GM19395 (cell line): ENCODE measurements at regions not wholly inside any gene's neighbourhood (a gene's known extent, or its start where the extent isn't known, plus 50 kb on each side); places are given as distances from the start of the nearest gene placed in this dataset.
"Not testable (repeated sequence)": the region's sequence is repeated elsewhere in the genome, so short reads cannot be mapped to it uniquely, and the experiment has no call there.

Source experiments
- ATAC-seq: cut with Tn5 transposase; IDR thresholded peaks from one replicate; pipeline ENCODE4 v1.9.1; 2021; ENCODE audit warnings: mild to moderate bottlenecking, moderate library complexity; ENCODE audit not compliant: unreplicated experiment

DNA sequence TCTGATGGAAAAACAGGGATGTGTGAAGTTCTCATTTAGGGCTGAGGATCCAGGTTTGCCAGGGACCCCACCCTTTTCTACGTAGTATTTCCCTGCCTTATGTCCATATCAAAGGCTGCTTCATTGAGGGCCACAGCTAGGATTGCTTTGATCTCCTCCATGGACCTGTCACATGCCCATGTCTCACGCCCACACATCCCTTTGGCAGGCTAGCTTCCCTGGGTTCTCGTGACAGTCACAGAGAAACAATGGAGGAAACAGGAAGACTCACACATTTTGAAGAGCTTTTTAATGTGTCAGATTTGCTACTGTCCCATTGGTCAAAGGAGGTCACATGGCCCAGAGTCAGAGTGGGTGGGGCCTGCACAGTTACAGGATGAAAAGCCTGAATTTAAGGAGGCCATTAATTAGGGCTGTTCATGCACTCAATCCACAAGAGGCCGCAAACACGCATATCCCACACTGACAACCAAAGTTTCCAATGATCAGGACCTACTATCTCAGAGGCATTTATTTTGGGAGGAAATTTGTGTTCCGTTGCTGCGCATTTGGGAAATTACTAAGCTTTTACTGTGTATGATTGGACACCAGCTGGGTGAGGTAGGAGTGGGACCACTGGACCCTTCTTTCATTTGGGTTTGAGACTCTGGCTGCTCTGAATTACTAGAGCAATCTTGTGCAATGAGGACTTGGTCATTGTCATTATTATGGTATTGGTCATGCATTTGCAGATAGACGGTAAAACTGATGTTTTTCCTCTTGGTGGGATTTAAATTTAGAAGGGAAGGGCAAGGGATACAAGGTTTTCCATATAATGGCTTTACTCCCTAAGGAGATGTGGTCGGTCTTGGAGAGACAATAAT, 266.2 kb downstream of the KTN1 start:
- no peak for ATAC-seq

DNA sequence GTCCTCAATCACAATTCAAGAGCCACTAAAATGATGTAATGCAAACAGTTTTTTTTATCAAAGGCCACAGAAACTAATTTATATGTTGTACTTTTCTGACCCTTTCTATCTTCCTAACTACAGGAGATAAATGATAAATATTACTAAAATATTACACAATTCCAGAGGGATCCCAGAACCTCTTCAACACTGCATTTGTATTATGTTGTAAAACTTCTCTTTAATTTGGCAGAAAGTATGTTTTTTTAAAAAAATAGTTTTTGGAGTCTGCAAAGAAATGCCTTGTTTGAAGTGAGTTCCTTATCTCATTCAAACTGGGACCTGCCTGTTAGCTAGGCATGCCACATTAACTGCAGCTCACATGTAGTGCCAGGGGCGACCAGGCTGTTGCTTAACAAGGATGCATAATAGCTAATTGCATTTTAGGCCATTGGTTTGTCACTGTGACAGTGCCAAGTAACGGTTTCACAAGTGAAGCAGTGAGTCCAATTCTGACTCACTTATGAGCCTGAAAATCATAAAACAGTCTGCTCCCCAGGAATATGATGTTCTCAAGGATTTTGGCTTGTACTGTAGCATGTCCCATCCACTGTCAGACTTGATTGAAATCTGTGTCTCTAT, 266.9 kb downstream of the KTN1 start:
- no peak for ATAC-seq

DNA sequence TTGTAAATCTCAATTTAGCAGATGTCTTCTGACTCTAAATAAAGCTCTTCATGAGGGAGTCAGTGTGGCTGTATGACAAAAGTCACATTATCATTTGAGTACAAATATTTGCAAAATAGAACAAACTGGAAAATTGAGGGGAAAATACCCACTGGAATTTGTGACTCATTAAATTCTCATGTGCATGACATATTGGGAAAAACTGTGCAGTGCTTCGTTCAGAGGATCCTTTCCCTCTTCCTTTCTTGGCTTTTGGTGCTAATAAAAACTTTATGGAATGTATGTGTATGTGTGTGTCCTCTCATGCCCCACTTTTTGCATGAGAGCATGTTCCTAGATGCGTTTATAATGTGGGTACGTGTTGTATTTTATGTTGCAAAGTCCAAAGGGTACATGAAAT, 267.8 kb downstream of the KTN1 start:
- no peak for ATAC-seq

GRCh38 chr14:55848964-55849363, 269.0 kb downstream of the KTN1 start:
- ATAC-seq: no peak

- no peak for ATAC-seq
Observed at GRCh38 chr14:55849833-55850232, 268.4 kb upstream of the PELI2 start.

GRCh38 chr14:55850825-55851241, 267.4 kb upstream of the PELI2 start:
- ATAC-seq: no peak

DNA sequence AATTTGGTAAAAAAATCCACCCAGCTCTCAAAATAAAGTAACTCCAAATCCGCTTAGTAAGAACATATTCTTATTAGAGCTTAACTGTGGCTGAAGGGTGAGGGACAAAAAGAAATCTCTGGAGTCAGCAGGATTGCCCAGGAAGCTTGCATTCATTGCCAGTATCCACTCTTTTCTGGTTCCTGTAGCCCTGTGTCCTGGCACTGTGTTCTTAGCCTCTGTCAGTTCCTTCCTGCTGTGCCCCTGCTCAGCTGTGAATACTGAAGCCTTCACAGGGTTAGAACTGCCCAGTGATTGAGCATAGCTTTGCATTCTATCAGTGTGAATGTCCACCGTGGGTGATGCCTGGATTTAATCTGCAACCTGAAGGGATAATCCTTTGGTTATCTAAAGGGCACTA, 266.9 kb upstream of the PELI2 start:
- no peak for ATAC-seq

- ATAC-seq: no peak
Observed at GRCh38 chr14:55851961-55852360, 266.2 kb upstream of the PELI2 start.

DNA sequence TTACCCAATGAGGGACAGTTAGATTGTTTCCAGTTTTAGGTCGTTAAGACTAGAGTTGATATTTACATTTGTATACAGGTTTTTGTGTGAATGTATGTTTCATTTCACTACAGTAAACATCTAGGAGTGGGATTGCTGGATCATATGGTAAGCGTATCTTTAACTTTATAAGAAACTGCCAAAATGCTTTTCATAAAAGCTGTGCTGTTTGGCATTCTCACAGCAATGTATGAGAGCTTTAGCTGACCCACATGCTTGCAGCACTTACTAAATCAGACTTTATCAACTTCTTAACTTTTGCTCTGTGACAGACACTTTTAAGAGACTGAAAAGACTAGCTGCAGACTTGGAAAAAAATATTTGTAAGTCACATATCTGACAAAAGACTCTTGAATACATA, 262.5 kb upstream of the PELI2 start:
- no peak for ATAC-seq

DNA sequence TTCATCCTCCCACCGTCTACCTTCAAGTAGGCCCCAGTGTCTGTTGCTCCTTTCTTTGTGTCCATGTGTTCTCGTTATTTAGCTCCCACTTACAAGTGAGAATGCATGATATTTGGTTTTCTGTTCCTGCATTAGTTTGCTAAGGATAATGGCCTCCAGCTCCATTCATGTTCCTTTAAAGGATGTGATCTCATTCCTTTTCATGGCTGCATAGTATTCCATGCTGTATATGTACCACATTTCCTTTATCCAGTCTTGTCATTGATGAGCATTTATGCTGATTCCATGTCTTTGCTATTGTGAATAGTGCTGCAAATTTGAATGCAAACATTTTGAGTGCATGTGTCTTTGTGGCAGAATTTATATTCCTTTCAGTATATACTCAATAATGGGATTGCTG, 259.6 kb upstream of the PELI2 start:
- no peak for ATAC-seq

DNA sequence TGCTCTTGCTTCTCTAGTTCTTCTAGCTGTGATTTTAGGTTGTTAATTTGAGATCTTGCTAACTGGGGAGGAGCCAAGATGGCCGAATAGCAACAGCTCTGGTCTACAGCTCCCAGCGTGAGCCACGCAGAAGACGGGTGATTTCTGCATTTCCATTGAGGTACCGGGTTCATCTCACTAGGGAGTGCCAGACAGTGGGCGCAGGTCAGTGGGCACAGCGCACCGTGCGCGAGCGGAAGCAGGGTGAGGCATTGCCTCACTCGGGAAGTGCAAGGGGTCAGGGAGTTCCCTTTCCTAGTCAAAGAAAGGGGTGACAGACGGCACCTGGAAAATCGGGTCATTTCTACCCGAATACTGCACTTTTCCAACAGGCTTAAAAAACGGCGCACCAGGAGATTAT, 256.6 kb upstream of the PELI2 start:
- ATAC-seq: not testable (repeated sequence)

DNA sequence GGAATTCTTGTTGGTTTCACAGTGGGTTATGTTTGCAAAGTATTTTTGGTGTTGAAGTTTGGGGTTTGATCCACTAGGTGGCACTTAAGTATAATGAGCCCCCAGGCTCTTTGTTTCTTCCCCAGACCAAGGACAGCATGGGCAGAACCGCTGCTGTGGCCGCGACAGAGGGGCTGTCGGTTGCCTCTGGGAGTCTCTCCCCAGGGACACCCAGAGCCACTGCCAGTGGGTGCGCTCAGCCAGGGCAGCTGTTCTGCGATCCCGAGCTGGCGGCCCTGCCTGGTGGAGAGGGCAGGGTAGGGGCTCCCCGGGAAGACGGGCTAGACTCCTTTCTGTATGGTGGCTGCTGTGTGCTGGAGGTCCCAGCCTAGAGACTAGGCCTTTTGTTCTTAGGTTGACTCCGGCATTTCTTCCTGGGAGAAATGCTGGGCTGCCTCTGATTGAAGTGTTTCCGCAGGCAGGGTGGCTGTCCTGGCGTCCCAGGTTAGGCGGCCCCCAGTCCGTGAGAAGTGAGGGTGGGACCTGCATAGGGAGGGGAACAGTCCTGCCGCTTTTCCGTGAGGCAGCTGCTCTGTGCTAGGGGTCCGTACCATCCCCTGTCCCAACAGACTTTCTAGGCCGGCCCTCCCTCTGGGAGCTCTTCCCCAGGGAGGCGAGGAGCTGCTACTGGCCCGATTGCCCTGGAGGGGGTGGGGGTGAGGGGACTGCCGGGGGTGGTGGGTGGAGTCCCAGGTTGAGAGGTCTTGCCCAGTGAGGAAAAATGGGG, 253.1 kb upstream of the PELI2 start:
- no peak for ATAC-seq

DNA sequence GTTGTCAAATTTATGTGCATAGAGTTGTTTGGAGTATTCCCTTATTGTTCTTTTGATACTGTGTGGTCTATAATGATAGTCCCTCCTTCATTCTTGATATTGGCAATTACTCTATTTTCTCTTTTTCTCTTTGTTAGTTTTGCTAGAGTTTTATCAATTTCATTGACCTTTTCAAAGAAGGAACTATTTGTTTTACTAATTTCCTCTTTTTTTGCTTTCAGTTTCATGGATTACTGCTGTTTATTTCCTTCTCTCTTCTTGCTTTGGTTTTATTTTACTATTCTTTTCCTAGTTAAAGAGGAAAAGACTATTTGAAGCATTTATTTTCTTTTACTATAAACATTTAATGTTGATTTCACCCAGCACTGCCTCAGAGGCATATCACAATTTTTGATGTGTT, 250.9 kb upstream of the PELI2 start:
- no peak for ATAC-seq

DNA sequence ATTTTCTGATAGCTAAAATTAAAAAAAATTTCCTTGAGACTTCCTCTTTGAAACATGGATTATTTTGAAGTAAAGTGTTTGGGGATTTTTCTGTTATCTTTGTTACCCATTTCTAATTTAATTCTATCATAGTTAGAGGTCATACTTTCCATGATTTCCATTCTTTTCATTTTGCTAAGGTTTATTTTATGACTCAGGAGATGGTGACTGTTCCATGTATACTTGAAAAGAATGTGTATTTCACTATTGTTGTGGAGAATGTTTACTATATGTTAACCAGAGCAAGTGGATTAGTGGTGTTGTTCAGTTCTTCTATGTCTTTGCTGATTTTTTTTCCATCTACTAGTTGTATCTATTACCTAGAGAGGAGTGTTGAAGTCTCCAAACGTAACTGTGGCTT, 250.5 kb upstream of the PELI2 start:
- ATAC-seq: no peak

- no peak for ATAC-seq
Observed at GRCh38 chr14:55869397-55870049, 248.7 kb upstream of the PELI2 start.

DNA sequence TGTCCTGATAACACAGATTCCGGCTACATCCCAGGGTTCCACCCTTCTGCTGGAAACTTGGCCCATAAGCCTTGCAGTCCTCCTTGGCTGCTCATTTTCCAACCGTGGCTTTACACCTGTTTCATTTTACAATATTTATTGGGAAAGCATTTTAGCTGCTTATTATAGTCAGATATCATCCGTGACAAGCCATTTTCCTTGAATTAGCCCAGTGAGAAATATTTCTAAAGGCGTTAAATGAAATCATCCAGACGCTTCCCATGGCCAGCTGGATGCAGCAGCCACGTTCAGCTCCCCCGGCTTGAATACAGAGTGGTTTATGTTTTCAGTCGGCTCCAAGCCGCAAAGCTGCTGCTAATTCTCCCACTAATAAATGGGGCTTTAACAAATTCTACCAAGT, 245.0 kb upstream of the PELI2 start:
- ATAC-seq: no peak

GRCh38 chr14:55874785-55875184, 243.4 kb upstream of the PELI2 start:
- ATAC-seq: no peak

- no peak for ATAC-seq
Observed at GRCh38 chr14:55877942-55878341, 240.3 kb upstream of the PELI2 start.

DNA sequence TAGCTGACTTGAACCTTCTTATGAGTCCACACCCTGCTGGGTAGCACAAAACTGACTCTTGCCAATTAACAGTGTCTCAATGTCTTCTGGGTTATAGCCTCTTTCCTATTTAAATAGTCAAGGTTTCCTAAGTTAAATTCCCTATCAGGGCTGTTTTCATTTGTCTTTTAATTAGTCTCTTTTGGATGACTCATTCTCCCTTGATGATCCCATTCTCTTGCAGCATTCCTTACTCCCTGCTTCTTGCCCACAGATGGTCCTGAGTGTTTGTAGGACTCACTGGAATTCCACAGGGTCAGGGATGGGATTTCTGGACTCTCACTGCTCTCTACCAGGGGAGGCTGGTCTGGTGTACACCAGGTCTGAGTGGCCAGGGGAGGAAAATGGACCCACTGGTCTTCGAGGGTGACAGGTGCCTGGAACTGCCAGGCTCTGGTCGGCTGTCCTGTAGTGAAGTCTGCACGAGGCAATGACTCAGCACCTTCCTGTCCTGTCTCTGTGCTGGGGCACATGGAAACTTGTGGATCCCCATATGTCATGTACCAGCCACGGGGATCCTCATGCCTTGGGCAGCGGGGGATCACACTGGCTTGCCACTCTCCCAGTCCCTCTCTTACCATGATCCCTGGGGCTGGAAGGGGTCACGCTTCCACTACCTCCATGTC, 236.5 kb upstream of the PELI2 start:
- no peak for ATAC-seq

DNA sequence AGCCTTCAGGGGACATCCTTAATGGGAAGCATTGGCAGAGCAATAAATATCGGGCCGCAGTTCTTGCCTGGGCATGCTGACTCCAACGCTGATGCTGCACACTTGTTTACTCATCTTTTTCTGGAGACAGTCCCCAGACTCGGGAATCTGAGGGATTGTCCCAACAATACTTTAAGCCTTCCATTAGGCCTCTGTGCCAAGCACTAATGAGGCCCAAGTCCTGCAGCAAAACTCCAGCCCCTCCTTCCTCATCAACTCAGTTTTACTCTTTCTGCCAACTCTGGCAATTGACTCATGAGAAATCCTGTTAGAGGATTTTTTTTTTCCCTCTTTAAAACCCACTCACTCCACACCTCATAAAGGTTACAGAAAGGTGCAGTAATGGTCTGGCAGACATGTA, 233.4 kb upstream of the PELI2 start:
- ATAC-seq: no peak

DNA sequence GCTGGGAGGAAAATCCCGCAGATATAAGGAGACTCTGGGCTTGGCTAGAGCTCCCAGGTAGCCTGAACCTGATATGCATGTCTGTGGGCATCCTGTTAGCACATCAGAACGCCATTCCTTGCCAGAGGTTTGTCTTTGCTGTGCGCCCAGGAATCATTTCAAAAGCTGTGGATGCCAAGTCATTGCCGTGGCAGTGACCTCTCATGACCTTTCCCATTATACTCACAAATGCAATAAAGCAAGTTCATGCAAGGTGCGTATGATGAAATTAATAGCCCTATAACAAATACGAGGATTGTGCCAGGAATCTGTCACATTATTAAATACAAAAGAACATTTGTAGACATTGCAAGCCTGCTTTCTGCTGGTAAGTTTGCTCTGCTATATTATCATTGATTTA, 229.1 kb upstream of the PELI2 start:
- no peak for ATAC-seq
